NOMO-1 (cell line): ENCODE measurements at regions not wholly inside any gene's neighbourhood (a gene's known extent, or its start where the extent isn't known, plus 50 kb on each side); places are given as distances from the start of the nearest gene placed in this dataset.

Experiments used
- DNase-seq, 2 experiments: peaks; one replicate each; lab custom pipeline; 2025; ENCODE audit not compliant: unreplicated experiment in 2 of 2; lab: John Stamatoyannopoulos, UW

DNA sequence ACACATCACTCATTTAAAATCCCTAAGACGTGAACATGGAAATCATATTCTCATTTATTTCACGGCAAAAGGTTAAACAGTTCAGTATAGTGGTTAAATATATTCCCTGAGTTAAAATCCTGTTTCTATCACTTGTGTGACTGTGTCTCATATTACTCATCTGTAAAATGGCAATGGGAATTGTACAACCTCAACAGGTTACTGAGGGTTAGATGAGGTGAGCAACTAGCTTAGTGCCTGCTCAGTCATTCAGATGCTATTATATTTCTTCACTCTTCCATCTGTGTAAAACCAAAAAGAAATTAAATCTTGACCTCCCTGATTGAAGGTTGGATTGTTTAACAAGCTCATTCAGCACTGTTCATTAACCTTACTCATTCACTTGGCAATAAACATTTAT lies 212.4 kb upstream of the STK17B start:
- no peak for DNase-seq

GRCh38 chr2:196384729-196385128 lies 213.4 kb upstream of the STK17B start:
- no peak for DNase-seq

DNA sequence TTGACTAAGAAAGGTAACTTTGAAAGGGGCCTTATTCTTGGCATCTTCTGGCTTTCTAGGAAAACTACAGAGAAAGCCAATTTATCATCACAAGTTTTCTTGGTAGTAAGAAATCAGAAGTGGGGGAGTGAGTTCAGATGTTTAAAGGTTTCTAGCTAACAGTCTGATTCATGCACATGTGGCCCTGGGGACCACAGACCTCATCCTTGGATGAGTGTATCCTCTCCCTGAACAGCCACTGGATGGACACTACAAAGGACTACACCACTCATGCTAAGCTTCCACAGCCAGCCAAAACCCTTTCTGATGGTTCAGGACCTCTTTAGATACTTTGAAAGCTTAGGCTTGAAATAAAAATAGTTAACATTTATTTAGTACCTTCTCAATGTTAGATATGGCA lies 218.3 kb upstream of the STK17B start:
- no peak for DNase-seq

- DNase-seq, result no peak
Measured at GRCh38 chr2:196390243-196391148, 219.1 kb upstream of the STK17B start.

GRCh38 chr2:196391149-196391479 lies 219.7 kb upstream of the STK17B start:
- no peak for DNase-seq

DNA sequence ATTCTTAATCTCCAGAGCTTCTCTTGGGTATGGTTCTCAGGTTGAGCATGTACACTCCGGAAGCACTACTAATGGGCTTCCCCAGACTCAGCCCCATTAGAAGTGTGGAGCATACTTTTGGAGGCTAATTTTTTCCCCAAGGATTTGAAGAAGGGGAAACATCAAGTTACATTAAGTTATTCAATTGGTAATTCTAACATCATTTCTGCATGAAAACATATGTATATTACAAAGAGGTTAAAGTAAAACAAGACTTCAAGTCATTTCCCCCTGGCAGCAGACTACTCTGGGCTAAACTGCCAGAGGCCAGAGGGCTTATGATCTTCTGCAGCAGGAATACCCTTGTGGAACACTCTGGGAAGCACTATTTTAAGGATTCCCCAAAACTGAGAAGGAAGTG lies 227.7 kb upstream of the STK17B start:
- no peak for DNase-seq

DNA sequence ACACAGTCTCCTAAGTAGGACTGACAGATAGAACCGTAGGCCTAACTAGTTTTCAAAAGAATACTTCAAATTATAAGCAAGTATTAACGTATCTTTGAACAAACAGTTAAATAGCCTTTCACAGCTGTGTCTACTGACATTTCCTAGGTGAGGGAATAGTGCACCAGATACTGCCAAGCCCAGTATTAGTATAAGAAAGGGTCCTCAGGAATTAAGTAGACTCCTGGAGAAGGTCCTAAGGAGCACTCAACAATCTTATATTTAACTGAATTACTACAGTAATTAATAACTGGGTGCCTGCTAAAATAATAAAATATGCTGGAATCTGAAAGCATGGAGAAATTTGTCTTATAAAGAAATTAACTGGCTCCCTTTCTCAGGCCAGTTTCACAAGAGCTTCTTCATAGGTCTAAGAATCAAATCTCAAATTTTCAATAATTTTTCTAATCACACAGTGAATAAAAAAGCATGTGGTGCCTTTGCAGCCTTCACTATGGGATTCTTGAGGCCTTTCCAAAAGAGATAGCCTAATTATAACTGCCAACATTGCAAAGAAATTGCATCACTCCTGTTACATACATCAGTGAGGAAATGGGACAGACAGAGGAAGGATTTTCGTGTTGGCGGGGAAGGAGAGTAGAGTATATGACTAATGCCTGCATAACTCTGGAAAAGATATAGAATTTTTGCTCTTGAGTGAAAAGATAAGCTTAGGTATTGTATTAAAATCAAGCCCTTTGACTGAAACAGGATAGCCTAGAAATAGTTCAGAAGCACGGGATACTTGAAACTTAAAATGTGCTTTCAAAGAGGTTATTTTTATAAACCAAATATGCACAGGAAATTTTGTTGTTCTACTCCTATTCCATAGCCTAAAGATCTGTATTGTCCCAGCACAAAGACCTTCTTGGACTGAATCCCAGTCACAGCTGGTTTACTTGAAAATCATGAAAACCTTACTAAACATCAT lies 228.6 kb upstream of the STK17B start:
- DNase-seq, result peak; percentile 27 to 28

DNA sequence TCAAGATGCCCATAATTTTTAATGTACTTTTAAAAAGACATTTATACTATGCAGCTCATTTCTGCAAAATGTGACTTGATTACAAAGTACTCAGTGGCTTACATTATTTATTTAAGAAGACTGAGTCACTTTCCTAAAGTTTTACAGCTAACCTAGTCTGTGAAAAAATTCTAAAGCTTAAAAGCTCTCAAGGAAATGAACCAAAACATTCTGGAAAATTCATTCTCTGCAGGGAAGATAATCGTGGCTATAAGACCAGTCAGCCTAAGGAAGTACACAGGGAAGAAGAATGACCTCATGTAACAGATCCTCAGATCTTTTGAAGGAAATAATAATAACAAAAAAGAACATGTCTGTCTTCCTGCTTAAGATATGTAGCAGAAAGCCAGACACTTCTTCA lies 232.1 kb upstream of the STK17B start:
- no peak for DNase-seq

- DNase-seq, result no peak
Measured at GRCh38 chr2:196404276-196404675, 232.9 kb upstream of the STK17B start.

GRCh38 chr2:196407675-196408264 lies 231.7 kb upstream of the CCDC150 start:
- DNase-seq, result no peak

DNA sequence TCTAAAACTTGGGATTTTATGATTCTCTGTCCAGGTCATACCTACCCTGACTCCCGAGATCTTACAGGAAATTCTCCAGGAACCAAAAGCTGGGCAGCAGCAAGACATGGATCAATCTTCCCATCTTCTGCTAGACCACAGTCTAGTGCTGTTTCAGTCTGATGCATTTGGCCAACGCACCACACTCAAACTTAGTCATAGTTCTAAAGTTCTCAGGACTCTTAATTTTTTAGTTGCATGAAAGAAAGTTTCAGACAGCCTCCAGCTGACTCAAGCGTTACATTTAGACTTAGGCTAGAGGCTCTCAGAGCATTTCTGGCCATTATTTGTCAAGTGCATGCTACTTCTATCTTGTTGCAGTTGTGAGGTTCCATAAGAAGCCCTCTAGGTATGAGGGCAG lies 230.1 kb upstream of the CCDC150 start:
- no peak for DNase-seq

GRCh38 chr2:196410008-196410407 lies 229.5 kb upstream of the CCDC150 start:
- no peak for DNase-seq

DNA sequence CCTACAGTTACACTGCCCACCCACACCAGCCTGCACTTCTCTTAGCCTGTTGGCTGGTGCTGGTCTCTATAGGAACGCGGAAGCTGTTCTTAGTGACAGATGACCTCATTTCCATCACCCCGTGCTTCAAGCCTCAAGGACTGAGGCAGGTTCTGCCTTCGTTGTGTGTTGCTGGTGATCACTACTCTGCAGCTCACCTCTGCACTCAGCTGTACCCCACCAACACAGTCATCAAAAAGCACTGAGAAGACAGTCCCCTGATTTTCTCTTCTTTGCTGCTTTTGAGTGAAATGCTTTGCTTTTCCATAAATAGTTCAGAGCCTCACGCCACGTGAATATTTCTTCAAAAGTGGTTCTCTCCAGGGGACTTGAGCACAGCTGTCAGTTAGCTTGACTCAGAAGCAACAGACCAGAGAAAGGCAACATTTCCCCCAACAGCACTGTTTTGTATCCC lies 225.7 kb upstream of the CCDC150 start:
- DNase-seq, result no peak

GRCh38 chr2:196415384-196415783 lies 224.1 kb upstream of the CCDC150 start:
- DNase-seq, result no peak

DNA sequence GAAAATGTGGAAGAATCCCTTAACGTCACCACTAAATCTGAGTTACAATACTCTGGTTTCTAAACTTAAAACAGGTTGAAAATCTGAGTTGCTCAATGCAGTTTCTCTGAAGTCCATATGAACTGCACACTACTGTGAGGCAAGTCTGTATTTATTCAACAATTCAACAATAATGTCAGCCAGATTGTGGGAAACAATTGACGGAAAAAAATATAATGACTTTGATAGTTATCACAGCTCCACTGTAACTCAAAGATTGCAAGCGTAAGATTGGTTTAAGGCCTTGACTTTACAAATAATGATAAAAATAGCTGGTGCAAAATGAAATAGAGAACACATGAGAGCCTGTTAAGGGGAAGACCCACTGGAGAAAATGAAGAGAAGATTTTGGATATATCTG lies 219.4 kb upstream of the CCDC150 start:
- no peak for DNase-seq

DNA sequence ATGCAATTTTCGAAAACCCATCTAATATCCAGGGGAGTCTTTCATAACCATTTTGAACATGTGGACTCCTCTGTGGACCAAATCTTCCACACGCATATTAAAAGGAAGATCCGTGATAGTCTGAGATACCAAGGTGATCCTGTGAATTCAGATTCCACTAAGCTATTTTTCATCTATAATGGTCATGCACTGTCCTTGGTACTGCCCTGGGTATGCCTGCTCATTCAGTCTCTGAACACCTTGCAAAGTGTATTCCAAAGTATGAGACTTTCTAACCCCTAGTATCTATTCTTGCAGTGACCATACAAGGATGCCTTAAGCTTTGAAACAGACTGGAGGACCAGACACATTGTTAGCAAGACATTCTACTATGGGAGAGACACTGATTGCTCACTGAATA lies 217.6 kb upstream of the CCDC150 start:
- no peak for DNase-seq

- no peak for DNase-seq
Measured at GRCh38 chr2:196422361-196422760, 217.2 kb upstream of the CCDC150 start.

DNA sequence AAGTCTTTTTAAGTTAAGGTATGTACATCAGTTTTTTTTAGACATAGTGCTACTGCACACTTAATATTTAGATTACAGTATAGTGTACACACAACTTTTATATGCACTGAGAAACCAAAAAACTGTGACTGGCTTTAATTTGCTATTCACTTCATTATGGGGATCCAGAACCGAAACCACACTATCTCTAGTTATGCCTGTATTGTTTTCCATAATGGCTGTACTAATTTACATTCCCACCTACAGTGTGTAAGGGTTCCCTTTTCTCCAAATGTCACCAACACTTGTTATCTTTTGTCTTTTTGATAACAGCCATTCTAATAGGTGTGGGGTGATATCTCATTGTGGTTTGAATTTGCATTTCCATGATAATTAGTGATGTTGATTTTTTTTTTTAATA lies 213.4 kb upstream of the CCDC150 start:
- DNase-seq, result no peak

DNA sequence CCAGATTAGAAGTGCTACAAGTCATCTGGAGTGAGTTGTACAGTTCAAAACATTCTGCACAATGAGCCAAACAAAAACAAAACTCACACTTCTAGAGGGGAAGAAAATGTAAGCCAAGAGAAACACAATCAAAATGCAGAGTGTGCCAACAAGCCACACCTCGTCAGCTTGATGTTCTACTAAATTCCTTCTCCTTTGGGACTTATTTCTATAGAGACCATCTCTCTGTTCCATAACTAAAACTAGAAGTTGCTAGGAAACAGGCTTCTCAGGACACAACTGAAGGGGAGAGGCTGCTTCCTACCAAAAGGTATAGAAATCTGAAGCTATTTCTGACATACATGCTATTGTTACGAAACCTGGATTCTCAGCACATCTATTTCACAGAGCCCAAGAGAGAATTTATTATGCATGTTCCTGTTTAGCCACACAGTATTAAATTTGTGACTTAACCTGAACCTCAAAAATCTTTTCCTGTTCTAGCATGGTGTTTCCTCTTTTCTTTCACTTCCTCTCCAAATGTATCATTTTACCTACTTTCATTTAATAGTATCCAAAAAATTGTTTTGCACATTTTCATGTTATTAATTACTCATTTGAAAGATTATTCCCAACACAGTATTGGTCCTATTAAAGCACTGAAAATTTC lies 211.4 kb upstream of the CCDC150 start:
- peak; percentile 15 to 64 for DNase-seq

DNA sequence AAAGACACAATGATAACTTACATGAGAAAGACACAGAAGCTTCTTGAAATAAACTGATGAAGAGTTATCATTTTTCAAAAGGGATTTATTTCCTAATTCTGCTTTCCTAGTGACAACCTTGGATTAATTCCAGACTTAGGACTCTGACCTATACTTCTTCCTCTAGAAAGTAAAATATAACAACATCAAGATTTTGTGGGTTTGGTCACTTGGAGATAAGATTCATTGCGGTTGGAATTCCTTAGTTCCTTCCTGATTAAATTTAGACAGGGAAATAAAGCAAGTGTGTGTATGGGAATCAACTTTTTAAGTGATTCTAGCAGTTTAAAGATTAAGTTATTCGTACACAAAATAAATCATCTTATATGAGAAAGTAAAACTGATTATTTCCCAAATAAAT lies 208.4 kb upstream of the CCDC150 start:
- no peak for DNase-seq

DNA sequence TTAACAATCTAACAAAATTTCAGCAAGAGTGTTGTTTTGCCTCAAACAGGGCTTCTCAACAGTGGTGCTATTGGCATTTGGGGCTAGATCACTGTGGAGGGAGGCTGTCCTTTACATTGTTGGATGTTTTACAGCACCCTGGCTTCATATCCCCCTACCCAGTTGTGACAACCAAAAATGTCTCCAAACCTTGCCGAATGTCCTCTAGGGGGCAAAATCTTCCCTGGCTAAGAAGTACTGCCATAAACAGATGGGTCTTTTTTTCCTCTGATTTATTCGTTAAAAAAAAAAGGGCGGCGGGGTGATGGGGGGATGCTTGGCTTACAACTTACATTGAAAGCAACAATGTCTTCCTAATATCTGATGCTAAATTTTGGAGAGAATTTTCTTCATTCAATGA lies 207.6 kb upstream of the CCDC150 start:
- DNase-seq, result no peak
